ENCODE measurements at regions not wholly inside any gene's neighbourhood (a gene's known extent, or its start where the extent isn't known, plus 50 kb on each side); places are given as distances from the start of the nearest gene placed in this dataset.

DNA sequence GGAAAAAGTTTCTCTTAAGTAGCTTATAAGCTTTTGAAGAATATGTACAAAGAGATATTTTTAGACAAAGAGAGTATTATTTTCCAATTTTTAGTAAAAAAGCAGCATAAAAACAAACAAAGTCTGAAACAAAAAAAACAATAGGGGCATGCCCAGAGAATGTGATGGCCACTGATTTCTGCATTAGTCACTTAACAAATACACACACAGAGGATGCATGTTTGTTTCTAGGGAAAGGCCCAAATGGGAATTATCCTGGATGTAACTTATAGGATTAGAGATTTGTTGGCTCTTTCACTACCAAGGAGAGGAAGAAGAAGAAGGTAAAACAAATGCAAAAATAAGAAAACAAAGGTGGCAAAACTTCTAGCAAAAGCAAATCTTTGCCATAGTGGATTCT lies 95.9 kb upstream of the SCOC start:
- no peak for DNase-seq

DNA sequence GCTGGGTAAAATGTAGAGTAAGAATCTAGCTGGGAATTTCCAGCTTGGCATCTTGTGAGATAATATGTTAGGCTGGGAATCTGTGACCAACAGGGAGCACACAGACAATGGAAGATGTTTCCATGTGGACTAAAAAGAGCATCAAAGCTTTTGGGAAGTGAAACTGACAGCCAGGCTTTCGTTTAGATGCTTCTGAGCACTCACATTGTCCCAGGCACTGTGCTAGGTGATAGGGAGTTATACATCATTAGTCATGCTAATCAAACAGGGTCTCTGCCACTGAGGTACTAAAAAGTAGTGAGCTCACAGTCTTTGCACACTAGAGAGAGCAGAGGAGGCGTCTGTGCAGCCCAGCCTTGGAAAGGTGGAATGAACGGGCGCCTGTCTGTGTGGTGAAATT lies 101.9 kb upstream of the SCOC start:
- DNase-seq = no peak

DNA sequence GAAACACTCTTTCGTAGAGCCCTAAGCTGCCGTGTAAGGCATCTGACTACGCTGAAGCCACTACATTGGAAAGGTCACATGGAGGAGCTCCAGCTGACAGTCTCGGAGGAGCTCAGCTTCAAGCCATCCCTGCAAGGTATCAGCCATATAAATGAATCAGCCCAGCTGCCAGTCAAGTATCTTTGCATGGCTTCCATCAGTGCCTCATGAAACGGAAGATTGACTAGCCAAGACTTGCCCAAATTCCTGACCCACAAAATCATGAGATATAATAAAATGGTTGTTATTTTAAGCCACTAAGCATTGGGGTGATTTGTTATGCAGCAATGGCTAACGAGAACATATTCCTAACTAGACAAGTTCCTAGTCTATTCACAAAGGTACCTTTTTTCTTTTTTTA lies 104.1 kb upstream of the SCOC start:
- DNase-seq = no peak

DNA sequence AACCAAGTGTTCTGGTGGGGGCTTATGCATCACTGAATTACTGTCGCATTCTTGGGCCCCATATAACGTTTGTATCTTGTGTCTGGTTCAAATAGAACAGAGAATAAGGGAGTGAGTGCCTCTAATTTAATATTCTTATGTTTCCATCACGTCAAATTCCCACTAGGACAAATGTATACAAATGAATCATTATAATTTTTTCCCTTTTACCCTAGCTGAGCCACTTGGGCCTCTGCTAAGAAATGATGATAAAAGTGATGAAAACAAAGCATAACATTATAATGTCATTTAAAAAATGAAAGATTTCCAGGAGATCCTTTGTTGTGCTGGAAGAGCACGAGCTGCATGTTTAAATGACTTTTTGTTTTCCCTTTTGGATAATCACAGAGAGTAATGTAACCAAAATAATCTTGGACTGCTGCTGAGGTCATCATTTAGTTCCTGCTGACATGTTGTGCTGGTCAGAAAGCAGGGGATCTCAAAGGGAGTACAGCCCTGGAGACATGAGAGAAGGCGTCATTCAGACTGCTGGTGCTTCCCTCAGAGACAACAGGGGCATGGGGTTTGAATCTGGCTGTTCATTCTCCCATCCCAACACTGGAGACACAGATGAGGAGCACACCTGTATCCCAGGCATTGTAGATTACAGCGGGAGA lies 105.1 kb upstream of the SCOC start:
- DNase-seq = no peak

DNA sequence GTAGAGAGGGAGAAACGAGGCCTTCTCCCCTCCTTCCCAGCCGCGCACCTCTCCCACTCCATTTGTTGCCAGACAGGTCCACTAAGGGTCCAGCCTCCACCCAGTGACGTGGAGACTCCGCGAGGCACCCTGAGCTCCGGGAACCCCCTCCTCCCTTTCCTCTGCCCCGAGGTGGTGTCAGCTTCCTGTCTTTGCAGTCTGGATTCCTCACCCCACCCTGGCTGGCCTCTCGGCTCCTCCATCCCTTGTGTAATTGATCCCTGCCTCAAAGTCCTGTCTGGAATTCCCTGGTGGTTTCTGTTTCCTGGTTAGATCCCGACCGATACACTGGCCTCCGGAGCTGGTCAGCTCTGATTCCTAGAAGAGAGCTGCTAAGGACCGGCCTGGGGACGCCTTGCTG lies 105.9 kb upstream of the SCOC start:
- no peak for DNase-seq

DNA sequence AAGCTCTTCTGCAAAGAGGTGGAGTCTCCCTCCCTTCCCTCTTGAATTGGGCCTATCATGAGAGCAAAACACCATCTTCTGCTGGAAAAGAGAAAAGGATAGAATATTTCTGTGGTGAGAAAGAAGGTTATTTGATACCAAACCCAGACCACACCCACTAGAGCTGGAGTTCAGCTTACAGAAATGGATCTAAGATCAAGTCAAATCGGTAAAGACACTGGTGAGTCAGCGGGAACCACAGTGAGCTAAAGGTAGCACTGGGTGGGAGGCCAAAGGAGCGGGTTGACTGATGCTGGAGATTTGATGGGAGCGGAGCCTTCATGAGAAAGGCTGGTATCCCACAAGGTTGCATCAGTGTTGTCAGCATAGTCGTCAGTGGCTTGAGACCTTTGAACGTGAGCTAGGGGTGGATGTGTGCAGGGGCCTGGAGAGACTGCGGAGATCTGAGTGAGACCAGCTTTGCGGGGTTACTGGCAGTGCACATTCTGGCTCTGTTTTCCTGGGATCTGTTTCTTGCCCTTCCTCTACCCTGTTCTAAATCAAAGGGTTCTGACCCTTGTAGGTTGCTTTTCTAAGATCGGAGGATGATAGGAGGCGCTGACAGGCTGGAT lies 106.4 kb upstream of the SCOC start:
- DNase-seq = no peak

DNA sequence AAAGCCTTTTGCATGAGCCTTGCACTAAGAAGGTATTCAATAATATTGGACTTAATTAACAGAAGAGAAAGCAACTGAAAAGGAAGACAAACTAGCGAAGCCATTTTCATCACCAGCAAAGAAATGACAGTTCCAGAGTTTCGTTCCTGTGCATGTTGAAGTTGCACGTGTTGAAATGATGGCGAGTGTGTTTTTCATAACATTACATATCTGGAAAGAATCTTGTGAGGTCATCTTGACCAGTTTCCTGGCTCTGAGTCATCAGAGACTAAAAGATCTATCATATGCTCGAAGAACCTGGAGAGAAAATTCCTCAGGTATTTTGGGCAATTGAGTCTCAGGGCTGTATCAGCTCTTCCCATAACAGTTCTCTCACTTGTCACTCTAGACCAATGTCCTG lies 106.2 kb upstream of the MAML3 start:
- no peak for DNase-seq

DNA sequence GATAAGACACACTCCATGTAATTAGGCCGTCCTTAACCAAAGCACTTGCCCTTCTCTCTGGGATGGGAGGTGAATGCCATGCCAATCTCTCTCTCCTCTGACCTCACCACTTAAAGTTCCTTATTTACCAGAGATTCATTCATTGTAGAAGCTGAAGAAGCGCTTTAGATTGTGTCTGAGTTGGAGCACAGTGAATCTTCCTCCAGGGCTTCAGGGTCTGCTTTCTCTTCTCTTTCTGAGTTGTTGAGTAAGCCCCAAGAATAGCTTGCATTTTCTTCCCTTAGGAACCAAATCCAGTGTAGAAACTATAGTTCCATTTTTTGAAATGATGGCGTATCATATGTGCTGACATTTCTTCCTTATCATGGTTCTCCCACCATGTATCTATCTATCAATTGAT lies 104.5 kb upstream of the MAML3 start:
- DNase-seq = no peak

DNA sequence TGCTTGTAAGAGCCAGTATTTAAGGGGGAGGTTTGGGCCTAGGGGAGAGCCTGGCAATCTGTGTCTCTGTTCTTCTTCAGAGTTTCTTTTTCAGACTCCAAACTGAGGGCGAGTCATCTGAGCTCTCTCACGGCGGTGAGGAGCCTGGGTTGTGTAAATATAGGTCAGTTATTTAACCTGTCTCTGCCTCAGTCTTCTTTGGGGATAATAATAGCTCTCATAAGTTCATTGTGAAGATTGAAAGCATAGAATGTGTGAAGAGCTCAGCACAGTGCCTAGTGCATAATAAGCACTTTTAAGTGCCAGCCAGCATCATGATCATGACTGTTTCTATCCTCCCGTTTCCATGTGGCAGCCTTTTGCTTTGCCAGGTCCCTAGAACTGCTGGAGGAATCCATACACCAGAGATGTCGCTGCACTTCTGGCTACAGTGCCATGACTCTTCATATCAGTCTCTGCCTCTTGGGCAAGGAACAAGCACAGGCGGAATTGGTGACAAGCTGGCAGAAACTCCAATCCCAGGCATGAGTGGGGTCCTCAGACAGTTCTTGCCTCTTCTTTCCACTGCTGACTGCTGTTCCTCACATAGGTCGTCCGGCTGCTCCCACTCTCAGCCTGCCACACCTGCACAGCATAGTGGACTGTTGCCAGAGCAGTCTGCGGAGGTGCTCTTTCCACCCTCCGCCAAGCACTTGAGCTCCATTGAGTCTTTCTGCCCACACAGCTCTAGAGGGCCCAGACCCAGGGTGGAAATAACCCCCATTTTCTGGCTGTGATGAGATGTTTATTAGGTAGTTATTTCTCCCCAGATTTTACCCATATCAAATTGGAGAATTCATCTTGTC lies 103.7 kb upstream of the MAML3 start:
- peak; percentile 61 for DNase-seq

DNA sequence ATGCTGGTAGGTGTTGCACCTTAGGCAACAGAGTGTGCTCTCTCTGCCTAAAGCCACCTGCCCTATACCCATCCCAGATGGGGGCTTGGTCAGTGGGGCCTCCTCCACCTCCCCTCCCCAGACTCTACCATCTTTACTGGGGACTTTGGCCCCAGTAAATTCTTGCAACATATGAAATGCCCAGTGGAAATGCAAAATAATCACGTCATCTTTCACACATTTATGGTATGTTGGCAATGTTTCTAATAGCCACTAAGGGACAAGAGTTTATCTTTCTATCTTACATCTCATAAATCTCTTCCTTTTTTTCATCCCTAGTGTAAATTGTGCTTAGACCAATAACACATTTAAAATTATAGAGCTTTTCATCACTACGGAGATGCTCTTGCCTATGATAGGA lies 103.0 kb upstream of the MAML3 start:
- no peak for DNase-seq

DNA sequence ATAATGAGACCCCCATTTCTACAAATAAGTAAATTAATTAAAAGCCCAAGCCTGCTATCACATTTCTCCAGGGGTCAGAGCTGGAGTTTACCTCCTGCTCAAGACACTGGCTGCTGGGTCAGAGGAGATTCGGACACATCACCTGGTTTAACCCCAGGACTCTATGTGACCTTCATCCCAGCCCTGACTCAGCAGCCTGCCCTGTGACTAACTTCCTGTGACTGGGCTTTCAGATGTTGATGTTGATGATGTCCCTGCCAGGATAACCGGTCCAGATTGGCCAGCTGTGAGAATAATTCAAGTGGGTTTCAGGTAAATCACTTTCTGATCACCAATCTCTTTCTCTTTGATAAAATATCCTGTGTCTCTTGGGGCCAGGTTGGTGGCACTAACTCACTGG lies 102.4 kb upstream of the MAML3 start:
- no peak for DNase-seq

DNA sequence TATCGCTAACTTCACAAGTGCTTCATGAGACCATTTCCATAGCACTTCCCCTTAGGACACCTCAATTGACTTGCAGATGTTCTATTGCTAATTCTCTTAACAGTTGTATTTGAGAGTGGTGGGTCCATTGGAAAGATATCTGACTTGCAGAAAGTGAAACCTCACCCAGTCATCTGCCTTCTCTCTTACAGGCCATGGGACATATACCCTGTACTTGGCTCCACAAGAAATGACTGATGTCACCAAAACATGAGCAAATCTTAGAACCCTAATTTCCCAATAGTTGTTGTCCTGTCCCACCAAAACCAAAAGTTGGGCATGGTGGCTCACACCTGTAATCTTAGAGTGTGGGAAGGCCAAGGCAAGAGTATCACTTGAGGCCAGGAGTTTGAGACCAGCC lies 101.9 kb upstream of the MAML3 start:
- no peak for DNase-seq

DNA sequence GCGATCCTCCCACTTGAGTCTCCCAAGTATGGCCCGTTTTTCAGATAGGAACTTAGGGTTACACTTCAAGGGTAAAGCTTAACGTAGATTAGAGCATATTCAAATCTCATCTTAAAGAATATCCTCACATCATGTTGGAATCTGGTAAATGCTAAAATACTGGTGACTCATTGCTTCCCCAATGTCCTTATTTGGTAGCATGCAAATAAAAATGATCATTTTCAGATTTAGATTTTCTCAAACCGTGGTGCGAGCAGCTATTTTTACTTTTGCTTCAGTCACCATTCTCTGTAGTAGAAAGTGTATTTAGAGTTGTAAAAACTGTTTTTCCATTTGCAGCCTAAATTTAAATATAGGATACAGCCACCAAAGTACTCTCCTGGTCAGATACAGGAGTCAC lies 101.5 kb upstream of the MAML3 start:
- no peak for DNase-seq

DNA sequence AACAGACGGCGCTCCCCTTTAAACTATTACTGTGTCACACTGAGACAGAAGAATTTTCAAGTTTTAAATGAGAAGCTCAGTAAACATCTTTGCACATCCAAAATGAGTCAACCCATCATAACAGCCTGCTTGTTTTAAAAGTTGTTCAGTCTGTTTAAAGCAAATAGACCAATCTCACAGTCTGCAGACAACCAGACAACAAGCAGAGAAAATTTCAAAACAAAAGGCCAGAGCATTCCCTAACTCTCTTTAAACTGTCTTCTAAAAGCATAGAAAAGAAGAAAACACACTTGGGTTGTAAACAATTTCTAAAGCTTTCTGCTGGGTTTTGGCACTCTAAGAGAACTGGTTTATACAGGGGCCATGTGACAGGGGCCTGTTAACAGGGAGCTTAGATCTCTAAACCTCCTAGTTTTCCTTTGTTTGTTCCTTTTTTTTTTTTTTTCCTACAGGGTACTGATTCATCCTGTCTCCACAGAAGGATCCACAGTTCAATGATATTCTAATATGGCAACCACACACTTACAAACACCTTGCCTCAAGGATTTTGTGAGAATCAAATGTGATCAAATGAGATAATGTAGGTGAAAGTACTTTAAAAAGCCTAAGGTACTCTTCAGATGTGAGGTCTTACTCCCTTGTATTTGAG lies 100.8 kb upstream of the MAML3 start:
- DNase-seq = no peak

DNA sequence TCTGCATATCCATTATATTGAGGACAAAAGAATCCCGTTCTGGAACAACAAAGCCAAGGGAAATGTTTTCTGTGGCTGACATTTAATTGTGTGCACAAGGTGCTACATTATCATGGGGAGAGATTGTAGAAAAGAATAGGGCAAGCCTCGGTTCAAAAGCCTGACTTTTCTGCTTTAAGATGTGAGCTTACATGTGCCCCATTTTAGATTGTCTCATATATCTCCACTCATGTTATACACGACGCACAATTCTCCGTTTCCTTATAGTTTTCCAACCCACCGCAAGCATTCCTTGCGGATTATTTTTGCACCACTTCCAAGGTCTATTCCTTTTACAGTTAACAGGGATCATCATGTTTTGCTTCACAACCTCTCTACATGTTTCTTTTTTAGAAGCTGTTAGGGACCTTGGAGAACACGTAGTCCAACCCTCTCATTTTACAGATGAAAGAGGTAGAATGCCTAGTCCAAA lies 99.6 kb upstream of the MAML3 start:
- DNase-seq = no peak

DNA sequence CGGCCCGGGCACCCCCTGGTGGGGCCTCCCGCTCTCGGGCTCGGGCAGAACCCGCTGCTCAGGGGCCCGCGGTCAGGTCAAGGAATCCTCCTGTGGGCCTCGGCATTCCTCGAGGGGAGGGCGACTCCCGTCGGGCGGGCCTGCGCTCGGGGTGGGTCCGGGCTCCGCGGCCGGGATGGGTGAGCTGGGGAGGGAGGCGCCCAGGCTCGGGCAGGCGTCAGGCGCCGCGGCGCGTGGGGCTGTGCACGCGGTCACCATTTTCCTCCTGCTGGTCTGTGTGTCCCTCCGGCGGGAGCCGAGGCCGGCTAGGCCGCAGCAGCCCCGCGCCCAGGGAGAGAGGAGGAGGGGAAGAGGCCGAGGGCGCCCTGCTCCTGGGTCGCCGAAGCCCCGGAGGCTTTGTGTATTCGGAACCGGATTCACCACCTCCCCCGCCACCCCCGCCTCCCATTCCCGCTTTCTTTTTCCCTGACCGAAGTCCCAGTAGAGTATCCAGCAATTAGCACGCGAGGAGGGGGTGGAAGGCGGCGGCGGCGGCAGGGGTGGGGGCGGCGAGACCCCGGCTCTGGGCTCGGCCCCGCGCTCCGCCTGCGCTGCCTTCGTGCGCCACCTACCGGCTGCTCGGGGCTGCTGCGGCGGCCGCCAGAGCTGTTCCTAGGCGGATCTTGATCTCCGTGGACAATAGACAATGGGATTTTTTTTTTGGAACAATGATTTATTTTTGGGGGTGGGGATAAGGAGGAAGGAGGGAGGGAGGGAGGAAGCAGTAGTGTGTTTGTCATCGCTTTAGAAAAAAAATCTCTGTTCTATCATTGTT lies 99.0 kb upstream of the MAML3 start:
- DNase-seq = peak; percentile 74

DNA sequence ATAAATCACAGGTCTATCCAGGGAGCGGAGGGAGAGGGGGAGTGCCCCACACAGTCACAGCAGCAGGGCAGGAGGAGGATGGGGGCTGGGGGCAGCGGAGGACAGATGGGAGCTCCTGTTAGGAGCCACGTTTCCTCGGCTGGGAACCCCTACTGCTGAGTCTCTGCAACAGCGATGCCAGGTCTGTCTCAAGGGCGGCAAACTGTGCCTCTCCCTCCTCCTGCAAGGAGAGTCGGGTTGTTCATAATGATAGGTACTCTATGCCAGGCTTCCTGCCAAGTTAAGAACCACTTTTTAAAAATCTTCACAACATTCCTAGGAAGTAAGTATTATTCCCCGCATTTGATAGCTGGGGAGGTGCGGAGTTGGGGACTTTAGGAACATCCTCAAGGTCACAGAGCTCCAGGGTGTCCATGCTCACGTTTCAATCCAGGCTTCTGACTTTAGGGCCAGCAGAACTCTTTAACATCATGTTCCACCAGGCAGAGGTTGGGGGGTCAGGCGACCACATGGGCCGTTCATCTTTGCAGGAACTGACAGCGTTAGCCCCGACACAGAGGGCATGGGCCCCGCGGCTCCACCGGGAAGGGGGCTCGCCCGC lies 98.3 kb upstream of the MAML3 start:
- peak; percentile 64 for DNase-seq

DNA sequence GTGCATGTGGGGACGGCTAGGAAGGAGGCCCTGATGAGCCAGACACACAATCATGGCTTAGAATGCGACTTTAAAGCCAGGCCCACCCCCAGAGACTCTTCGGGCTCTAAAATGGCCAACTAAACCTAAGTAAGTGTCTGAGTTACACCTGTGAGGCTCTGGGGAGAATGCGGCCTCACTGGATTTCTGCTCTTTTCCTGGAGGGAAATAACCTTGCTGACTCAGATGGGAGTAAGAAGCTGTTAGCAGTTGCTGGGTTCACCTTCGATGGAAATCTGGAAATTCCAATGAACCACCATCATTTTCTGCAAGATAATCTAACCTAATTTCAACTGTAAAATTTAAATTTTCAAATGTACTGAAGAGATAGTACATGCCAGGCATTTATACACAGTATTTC lies 97.6 kb upstream of the MAML3 start:
- DNase-seq = no peak

DNA sequence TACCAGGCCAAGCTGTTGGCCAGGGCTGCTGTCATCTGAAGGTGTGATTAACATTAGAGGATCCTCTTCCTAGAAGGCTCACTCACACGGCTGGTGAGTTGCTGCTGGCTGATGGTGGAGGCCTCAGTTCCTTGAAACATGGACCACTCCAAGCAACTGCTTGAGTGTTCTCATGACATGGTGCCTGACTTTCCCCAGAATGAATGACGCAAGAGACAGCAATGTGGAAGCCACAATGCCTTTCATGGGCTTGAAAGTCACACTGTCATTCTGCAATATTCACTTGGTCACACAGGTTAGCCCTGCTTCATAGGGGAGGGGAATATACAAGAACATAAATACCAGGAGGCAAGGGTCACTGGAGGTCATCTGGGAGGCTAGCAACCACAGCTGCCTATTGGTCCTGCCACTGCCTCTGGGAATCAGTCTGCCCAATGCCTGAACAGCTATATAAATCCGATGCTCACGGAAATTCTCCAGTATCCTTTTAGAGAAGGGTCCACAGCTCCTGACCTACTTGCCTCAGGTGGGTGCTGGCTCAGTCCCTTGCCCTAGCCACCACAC lies 97.1 kb upstream of the MAML3 start:
- no peak for DNase-seq

DNA sequence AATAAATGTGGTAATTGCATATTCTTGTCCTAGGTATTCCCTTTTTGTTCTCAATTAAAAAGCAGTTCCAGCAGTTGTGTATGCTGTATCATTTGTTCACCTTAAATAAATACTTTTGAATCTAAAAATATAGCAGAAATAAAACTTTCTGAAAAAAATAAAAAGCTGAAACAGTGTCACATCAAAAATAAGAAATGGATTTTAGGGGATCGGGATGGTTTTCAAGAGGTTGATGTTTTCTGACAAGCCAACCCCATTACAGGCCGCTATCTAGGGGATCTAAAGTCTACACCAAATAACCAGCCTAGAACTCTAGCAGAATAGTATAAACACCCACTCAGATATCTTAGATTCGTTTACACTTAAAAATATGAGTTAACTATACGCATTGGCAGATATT lies 95.4 kb upstream of the MAML3 start:
- DNase-seq = no peak

DNA sequence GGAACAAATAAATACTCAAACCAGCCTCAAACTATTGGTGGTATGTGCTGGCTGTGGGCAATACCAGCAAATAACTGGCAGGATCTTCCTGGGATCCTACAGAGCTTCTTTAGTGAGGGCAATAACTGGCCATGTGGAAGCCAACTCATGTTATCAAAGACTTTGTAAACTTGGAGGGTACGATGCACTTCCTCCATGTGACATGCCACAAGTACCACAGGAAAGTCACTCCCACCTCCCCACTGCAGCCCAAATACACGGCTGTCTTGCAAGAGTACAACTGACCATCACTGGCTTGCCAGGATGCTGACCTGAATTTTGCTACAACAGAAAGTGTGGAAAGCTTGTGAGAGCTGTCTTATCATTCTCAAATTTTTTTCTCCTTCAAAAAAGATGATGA lies 93.3 kb upstream of the MAML3 start:
- no peak for DNase-seq

DNA sequence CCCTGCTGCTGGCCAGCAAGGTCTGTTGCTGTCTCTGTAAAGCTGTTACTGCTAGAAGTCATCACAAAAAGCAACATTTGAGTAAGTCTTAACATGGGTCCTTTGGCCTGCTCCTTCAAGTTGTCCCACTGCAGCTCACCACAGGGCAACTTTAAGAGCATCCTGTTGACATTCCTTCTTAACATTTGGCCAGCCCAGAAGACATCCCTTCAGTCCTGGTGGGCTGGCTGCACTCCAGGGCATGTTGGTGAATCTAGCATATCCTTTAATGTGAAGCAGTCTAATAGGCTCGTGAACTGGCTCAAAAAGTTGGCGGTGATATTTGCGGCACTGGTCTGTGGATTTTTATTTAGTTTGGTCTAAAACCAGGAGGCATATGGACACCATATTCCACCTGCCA lies 92.2 kb upstream of the MAML3 start:
- DNase-seq = no peak
